GM18511 (cell line): ENCODE measurements at regions not wholly inside any gene's neighbourhood (a gene's known extent, or its start where the extent isn't known, plus 50 kb on each side); places are given as distances from the start of the nearest gene placed in this dataset.

ENCODE experiments used
- ATAC-seq: cut with Tn5 transposase; IDR thresholded peaks from one replicate; pipeline ENCODE4 v1.9.1; 2021; ENCODE audit warnings: mild to moderate bottlenecking, moderate library complexity; ENCODE audit not compliant: unreplicated experiment

DNA sequence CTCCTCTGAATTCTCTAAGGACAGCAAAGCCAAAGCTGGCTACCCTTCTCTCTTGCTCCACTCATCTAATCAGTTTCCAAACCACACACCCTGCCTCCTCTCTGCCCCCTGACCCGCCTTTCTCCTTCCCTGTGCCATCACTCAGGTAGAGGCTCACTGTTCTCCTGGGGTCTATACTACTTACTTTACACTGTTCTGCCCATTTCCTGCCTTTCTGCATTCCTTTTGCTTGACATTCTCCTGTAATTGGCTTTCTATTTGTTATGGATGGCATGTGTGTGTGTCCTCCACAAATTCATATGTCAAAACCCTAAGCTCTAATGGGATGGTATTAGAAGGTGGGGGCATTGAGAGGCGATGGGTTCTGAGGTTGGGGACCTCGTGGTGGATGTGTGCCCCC lies 675.2 kb upstream of the ID2 start:
- ATAC-seq, result no peak

DNA sequence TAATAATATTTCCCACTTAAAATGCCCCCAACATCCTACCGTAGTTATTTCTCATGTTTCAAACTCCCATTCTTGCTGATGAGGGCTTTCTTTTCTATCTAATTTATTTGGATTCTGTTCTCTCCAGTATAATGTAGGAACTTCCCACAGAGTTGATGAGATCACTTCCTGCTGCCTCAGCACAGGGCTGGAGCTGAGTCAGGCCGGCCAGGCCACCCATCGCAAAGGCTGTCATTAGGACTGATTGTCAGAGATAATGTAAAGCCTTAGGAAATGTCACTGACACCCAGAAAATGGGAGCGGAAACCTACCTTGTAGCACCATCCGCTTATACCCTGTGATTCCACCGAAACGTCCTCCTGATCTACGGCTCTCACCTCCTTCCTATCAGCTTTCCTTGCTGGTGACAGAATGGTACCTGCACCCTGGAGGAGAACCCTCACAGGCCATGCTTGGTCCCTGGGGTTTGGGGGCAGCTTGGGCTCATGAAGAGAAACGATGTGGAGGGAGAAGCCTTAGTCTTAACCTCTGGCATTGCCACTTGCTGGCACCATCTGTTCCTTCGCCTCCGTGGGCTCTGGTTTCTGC lies 672.8 kb upstream of the ID2 start:
- no peak for ATAC-seq

DNA sequence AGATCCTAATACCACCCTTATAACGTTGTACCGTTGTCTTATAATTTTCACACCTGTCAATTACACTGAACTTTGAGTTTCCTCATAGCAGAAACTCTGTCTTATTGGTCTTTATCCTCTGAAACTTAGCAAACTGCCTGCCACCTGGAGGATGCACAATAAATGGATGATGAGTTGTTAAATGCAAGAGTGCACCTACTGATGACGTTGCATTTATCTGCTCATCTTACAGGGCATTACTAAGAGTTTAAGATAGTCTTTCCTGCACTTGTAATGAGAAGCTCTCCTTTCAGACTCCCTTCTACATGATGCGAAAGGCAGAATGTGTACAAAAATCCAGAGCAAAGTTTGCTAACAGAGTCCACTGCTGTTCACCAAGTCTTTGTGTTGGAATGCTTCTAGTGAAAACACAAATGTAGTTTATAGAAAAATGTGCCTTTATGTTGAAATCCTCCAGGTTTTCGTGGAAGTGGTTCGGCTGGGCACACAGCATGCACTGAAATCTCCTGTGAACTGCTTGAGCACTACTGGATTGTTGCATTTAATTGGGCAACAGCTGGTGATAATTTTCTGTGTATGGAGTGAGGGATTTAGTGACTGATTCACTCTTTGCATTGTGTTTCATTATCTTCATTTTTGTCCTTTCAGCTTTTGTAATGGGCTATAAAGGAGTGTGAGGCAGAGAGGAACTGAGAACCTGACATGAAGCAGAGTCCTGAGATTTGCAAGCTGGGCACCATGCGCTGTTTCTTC lies 665.8 kb upstream of the ID2 start:
- no peak for ATAC-seq

DNA sequence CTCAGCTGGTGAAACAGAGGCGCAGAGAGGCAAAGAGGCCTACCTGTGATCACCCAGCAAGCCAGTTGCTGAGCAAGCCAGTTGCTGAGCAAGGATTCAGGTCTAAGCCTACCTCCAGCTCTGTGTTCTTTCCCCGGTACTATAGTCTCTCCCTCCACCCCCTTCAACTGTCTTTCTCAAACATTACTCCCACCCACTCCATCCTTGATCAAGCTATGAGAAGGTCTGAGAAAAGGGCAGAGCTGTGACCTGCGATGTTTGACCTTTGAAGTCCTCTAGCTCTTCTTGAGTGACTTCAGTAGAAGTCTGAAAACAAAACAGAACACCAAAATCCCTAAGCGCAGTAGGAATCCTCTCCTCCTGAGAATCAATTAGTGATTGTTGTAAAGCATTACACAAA lies 665.2 kb upstream of the ID2 start:
- ATAC-seq, result no peak

DNA sequence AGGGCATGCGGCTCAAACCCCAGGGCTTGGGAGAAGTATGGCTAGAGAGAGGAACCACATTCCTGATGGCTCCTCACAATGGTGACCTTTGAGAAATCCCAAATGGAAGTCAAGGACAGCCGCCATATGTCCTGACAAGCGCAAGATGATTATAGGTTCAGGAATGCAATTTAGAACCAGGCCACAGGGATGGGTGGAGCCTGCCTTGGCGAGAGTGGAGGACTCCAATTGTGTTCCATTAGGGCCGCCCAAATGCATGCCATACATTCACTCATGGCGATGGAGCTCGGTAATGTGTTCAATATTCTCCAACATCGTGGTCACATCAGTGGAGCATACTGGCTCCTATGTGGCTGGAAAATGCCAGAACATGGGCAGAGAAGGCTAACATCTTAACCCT lies 662.9 kb upstream of the ID2 start:
- no peak for ATAC-seq

DNA sequence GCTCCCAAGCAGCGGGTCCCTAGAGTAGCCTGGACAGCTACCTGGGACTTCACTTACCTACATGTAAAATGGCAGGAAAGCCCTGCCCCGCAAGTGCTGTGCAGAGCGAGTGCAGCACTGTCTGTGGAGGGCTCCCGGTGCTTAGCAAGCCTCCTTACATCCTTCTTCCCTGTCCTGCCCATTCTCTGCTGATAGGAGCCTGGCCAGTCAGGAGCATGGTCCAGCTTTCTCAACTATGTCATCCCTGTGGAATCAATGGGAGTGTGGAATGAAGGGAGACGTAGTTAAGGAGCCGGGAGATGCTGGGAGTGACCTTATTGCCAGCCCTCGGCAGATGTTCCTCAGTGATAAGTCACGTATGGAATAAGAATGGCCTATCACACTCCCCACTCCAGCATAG lies 661.9 kb upstream of the ID2 start:
- ATAC-seq, result no peak

DNA sequence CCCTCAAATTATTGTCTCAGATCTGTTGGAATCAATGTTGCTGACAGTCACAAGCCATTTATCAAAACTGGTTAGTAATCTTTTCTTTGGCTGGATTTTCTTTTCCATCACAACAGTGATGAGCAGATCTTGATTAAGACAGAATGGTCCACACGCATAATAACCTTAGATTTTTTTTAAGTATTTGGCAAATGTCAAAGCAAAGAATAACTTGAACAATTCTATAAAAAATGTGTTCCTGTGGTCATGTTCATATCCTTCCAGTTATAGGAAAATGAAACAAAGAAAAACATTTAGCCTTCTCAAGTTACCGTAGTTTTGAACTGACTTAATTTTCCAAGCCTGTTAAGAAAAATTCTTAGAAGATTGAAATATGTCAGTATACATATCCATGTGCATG lies 659.9 kb upstream of the ID2 start:
- no peak for ATAC-seq

DNA sequence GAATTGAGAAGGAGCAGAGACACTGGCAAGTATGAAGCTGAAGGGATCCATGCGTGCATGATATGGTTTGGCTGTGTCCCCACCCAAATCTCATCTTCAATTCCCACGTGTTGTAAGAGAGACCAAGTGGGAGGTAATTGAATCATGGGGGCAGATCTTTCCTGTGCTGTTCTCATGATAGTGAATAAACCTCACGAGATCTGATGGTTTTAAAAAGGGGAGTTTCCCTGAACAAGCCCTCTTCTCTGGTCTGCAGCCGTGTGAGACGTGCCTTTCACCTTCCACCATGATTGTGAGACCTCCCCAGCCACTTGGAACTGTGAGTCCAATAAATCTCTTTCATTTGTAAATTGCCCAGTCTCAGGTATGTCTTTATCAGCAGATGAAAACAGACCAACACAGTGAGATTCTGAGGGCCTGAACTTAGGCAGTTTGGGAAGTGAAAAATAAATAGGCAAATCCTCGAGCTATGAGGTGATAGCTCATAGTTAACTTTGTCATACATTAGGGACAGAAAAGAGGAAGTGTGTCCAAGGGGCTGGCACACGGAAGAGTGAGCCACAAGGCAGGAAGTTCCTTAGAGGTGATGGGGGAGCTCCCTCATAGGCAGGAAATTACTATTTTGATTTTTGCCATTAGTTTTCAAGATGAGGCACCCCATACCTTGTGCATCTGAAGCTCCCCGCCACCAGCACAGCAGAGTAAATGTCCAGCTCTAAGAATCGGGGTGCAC lies 658.8 kb upstream of the ID2 start:
- ATAC-seq, result peak; percentile 95

DNA sequence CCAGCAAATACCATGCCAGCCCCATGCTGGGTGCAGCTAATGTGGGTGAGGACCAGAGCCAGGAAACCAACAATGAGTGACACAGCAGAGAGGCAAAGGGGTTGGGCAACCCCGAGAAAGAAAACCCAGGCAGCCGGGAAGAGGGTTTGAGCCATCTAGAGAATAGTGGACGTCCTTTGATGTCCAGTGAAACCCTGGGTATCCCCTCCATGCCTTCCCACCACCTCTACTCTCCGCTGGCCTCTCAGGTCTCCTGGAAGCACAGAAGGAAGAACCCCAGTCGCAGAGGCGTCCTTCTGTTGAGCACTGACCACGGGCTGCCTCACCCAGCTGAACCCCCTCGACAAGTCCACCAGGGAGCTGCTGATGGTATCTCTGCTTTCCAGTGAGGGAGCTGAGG lies 657.4 kb upstream of the ID2 start:
- ATAC-seq, result no peak

DNA sequence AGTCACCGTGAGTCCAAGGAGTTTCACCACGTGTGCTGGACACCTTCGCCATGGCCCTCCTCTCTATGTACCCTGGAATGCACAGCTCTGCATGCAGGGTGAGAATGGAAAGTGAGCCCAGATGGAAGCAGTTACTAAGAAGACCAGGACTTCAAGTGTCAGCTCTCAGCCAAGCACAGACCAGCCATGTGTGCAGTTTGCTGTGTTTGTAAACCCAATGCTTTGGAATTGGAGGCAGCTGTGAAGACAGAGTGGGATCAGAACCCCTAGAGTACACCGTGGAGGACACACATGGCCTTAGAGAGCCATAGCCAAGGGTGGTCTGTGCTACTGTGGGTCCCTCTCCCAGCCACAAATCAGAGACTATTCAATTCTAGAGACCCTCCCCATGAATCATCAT lies 655.5 kb upstream of the ID2 start:
- ATAC-seq, result no peak

DNA sequence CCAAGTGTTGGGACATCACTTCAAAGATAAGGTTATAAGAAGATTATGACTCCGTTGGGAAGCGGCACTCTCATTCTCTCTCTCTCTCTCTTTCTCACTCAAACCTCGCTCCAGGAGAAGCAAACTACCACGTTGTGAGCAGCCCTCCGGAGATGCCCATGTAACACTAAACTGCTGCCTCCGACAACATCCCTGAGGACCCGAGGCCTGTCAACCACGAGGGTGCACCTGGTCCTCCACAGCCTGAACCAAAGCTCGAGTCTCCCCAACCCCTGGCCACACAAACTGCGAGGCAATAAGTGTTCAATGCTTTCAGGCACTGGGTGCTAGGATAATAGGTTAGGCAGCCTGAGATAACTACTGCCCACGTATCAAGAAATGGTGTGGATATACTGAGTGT lies 654.5 kb upstream of the ID2 start:
- no peak for ATAC-seq

DNA sequence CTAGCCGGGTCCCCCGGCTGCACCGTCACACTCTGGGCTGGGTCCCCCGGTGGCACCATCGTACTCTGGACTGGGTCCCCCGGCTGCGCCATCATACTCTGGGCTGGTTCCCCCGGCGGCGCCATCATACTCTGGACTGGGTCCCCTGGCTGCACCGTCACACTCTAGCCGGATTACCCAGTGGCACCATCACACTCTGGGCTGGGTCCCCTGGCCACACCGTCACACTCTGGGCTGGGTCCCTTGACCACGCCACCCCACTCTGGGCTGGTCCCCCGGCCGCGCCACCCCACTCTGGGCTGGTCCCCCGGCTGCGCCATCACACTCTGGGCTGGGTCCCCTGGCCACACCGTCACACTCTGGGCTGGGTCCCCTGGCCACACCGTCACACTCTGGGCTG lies 653.8 kb upstream of the ID2 start:
- ATAC-seq, result no peak

DNA sequence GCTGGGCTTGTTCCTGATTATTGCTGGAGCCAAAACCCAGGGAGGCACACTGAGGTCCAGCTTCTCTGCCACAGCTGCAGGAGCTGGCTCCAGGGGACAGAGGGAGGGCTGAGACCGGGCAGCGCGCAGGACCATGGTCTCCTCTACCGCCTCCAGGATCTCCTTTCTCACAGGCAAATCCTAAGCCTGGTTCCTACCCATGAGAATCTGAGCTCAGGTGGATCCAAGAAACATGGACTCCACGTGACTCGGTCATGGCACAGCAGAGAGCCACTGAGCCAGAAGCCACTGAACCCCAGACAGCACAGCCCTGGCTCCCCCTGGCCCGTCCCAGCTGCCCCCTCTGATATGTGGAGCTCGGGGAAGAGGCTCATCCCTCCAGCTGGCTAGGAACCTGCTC lies 653.4 kb upstream of the ID2 start:
- ATAC-seq, result no peak

DNA sequence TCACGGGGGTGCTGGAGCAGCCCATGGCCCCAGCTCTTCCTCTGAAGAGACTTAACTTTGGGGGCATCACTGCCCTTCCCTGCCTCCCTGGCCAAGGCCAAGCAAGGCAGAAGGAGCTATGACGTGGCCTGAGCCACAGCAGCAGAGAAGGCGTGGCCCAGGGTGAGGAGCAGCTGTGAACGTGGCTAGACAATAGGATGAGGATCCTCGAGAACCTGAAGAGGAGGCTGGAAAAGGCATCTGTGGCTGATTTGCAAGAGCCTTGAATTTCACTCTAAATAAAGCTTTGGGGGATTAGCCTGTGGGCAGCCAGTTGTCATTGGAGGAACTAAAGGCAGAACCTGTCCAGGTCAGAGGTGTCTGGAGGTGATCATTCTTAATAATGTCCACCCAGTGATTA lies 652.9 kb upstream of the ID2 start:
- ATAC-seq, result no peak

DNA sequence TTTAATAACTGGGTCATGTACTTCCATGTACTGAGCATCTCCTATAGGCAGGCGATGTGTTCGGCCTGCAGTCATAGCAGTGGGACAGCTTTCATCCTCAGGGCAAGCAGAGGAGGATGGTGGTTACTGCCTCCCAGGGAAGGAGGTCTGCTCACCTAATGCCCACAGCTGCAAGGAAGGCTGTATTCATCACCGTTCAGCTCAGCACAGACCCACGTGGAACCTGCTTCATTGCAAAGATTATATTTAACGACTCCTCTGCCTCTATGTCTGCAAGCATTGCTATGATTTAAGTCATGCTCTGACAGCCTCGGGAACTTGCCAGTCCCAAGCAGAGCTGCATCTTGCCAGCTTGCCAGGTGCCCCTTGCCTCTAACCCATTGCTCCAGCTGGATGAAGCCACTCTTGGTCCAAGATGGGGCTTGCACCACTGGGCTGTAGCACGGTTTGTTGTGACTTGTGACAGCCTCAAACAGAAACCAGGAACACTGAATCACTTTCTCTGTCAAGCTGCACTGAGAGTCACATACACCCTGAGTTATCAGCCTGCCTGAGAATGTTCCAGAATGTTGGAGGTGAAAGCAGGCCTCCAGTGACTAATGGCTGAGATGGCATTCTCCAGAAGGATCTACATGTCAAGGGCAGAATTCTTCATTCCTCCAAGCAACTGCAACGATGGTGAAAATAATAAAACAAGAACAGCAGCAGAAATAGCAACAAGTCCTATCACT lies 651.1 kb upstream of the ID2 start:
- no peak for ATAC-seq

DNA sequence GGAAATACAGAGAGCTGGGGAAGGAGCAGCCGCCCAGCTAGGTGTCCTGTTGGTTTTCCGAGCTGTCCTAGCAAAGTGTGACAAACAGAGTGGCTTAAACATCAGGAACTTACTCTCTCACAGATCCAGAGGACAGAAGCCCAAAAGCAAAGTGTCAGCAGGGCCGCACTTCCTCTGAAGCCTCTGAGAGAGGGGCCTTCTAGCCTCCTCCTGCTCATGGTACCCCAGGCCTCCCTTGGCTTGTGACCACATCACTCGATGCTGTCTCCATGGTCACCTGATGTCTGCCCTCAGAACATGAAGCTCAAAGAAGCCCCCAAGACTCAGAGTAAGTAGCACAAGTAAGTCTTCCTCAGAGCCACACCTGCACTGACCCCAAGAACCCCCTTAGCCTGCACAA lies 650.5 kb upstream of the ID2 start:
- ATAC-seq, result no peak

DNA sequence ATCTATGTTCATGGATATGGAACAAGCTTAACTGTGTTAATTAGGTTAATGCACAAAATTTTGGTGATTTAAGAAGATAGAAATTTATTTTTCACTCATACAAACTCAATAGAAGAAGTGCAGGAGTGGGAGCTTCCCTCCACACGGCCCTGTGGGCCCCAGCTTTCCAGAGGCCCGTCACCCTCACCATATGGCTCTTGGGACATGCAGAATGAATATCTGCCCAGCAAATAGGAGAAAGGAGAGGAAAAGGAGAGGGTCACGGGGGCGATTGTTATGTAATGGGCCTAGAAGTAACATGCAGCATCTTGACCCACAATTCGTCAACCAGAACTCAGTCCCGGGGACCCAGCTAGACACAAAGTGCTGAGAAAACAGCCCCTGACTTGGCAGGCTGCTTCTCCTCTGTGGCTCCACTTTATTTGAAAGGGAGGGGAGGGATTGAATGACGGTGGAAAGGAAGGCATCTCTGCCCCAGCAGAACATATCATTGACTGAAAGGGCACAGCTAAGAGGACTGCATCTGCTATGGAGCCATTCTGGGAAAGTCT lies 648.2 kb upstream of the ID2 start:
- no peak for ATAC-seq

DNA sequence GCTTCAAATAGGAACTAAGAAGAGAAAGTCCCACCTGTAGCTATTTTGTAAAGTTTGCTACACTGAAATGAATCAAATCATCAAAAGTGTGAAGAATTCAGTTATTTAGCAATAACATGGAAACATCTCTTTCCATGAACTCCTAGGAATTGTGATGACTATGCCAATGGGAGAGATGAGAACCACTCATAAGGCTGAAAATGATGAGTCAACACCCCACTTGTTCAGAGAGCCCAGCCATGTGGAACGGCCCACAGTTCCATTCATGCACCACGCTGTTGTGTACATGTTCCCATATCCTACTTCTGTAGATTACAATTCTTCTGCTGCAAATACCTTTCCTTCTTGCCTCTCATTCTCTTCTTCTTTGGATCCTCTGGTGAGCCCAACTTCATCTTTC lies 645.5 kb upstream of the ID2 start:
- no peak for ATAC-seq

DNA sequence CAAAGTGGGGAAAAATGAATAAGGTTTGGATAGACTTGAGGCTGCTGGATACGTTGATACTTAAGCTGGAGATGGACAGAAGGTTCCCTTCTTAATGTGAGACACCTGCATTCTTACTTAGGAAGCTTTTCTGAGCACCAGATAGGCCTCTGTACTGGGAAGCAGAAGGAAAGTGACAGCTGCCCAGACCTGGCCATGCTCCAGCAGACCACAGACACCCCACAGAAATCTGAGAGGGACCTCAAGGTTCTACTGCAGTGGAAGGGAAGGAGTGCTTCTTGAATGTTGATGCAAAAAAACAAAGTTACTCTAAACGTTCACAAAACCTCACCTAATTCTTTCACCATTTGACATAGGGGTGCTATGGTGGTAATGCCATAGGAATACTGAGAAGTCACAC lies 642.1 kb upstream of the ID2 start:
- ATAC-seq, result no peak

DNA sequence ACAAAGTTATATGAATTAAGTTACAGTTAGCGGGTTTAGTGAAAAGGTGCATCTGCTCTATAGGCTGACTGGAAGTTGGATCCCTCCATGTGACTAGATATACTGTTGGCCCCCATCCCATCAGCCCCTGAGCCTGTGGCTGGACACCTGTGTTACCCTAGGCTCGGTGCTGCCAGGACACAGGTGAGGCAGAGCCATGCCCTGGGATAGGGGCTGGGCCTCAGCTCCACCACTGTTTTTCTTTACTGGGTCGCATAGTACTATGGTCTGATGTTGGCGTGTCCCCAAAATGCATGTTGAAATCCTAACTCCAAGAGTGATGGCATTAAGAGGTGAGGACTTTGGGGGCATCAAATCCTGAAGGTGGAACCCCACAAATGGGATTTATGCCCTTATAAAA lies 638.6 kb upstream of the ID2 start:
- no peak for ATAC-seq

DNA sequence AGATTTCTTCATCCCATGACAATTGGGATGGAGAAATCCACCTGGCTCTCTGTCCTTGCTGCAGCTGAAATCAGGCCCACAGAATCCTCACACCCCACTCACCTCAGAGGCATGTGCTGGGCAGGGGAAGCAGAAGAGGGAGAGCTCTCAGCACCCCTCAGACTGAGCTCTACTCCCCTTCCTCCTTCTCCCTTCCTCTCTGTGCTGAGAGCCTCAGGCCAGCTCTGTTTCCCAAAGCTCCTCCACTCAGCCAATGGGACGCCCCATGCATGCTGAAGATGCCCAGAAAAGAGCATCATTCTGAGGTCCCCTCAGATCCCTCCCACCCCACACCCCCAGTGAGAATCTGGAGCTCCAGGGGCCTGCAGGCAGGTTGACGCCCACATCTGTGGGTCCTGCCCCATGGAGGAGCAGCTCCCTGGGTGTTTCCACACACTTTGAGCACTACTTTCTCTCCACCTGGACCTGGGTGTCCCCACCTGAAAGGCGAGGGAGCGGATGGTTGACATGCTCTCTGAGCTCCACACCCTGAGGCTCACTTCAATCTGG lies 637.7 kb upstream of the ID2 start:
- no peak for ATAC-seq
